Erythroblast (primary cell): ENCODE measurements at regions not wholly inside any gene's neighbourhood (a gene's known extent, or its start where the extent isn't known, plus 50 kb on each side); places are given as distances from the start of the nearest gene placed in this dataset.

Experiments
- GATA1 ChIP-seq: IDR thresholded peaks from 2 replicates; pipeline ENCODE4 v1.6.1; 2011; ENCODE audit warnings: low read depth, mild to moderate bottlenecking, control low read depth, low read length, moderate library complexity
- POLR2A ChIP-seq: IDR thresholded peaks from 2 replicates; pipeline ENCODE4 v1.6.1; 2011; ENCODE audit warnings: mild to moderate bottlenecking, low read length

- TF ChIP-seq POLR2A, result no peak
- TF ChIP-seq GATA1, result no peak
Observed at GRCh38 chr10:44747593-44748172, 163.5 kb upstream of the TMEM72 start.
